NT2/D1 (cell line): ENCODE measurements at regions not wholly inside any gene's neighbourhood (a gene's known extent, or its start where the extent isn't known, plus 50 kb on each side); places are given as distances from the start of the nearest gene placed in this dataset.
"Not testable (repeated sequence)": the region's sequence is repeated elsewhere in the genome, so short reads cannot be mapped to it uniquely, and the experiment has no call there.

Experiments used
- DNase-seq: peaks from one replicate; pipeline ENCODE4 v3.0.0-alpha.2; 2011; ENCODE audit warnings: low read depth, low spot score
- H3K27me3 ChIP-seq: 2 replicates; pipeline ENCODE4 v1.6.0; 2011; ENCODE audit warnings: mild to moderate bottlenecking; ENCODE audit not compliant: insufficient read length, insufficient read depth
- H3K36me3 ChIP-seq: 2 replicates; pipeline ENCODE4 v1.6.1; 2011; ENCODE audit warnings: mild to moderate bottlenecking, low read length, mixed read lengths; ENCODE audit not compliant: insufficient read depth, insufficient read length
- H3K4me1 ChIP-seq: 2 replicates; pipeline ENCODE4 v1.5.1; 2011; ENCODE audit not compliant: insufficient read depth, insufficient read length
- H3K4me3 ChIP-seq: 2 replicates; pipeline ENCODE4 v1.5.1; 2011; ENCODE audit warnings: low read depth; ENCODE audit not compliant: insufficient read length
- H3K9ac ChIP-seq: 2 replicates; pipeline ENCODE4 v1.6.0; 2011; ENCODE audit warnings: low read depth; ENCODE audit not compliant: insufficient read length
- H3K9me3 ChIP-seq: 2 replicates; pipeline ENCODE4 v1.5.1; 2011; ENCODE audit warnings: mild to moderate bottlenecking, low read length; ENCODE audit not compliant: insufficient read depth
- SUZ12 ChIP-seq: IDR thresholded peaks from 2 replicates; pipeline ENCODE4 v1.6.1; 2011; ENCODE audit not compliant: insufficient read length, insufficient read depth; ENCODE audit errors: extremely low read depth
- YY1 ChIP-seq: IDR thresholded peaks from 2 replicates; pipeline ENCODE4 v1.6.1; 2011; ENCODE audit not compliant: insufficient read length, insufficient read depth
- ZNF274 ChIP-seq: IDR thresholded peaks from 2 replicates; pipeline ENCODE4 v1.6.1; 2011; ENCODE audit warnings: mild to moderate bottlenecking, low read depth, low read length

- Histone ChIP-seq H3K9me3 (0 out of 2 replicates have a peak, but pooled peaks cover 8% of the 10 kb centered on the region), H3K36me3 (no peaks in the 10 kb centered on the region), H3K4me3 (no peak overlapping the region), H3K9ac (no peak overlapping the region), H3K4me1 (peaks cover 5% of the 10 kb centered on the region), H3K27me3 (no peaks in the 10 kb centered on the region)
- TF ChIP-seq ZNF274 (no peak), YY1 (no peak), SUZ12 (no peak)
- DNase-seq, result no peak
These were observed 157.3 kb upstream of the S1PR3 start for GRCh38 chr9:88833946-88834345.

DNA sequence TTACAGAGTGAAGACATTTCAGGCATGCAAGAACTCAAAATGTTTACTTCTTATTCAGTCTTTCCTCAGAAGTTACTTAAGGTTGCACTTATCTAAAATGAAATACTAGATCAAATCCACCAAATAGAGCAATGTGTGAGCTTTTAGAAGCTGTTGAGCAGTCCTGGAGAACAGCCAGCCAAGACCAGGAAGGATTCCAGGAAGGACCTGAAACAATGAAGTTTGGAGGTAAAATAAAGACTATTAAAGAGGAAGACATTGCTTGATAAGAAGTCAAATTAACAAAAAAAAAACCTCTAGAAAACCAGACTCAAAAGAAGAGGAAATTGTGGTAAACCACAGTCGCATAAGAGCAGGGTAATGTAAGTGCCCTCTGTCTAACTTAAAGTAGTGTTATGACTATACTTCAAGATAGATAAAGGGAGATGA lies 156.2 kb upstream of the S1PR3 start:
- Histone ChIP-seq H3K9ac (no peak overlapping the region), H3K36me3 (no peaks in the 10 kb centered on the region), H3K27me3 (no peaks in the 10 kb centered on the region), H3K4me1 (no peaks in the 10 kb centered on the region), H3K4me3 (no peak overlapping the region), H3K9me3 (0 out of 2 replicates have a peak, but pooled peaks cover 8% of the 10 kb centered on the region)
- TF ChIP-seq YY1 (no peak), ZNF274 (no peak), SUZ12 (no peak)
- DNase-seq, result no peak

DNA sequence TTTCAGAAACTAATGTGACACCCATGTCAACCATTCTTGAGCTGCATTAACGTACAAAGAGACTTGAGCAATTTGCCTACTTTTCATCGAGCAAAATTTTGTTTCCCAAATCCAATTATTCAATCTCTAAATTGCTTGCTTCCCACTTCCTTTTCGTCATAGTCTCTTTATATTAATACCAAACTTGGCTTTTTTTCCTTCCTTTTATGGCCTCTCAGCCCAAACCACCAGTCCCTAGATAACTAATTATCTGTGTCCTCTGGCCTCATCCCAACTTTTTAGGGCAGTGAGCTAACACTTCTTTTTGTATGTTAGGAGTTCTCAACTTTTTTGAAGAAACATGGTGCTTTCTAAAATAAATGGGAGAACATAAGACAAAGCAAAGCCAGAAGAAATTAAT lies 155.5 kb upstream of the S1PR3 start:
- Histone ChIP-seq H3K9ac (no peak overlapping the region), H3K27me3 (no peaks in the 10 kb centered on the region), H3K36me3 (no peaks in the 10 kb centered on the region), H3K4me1 (no peaks in the 10 kb centered on the region), H3K4me3 (no peak overlapping the region), H3K9me3 (0 out of 2 replicates have a peak, but pooled peaks cover 8% of the 10 kb centered on the region)
- no peak for DNase-seq
- no peak for TF ChIP-seq ZNF274

GRCh38 chr9:88837731-88838130 lies 153.5 kb upstream of the S1PR3 start:
- H3K4me1 ChIP-seq, result no peaks in the 10 kb centered on the region
- H3K9ac ChIP-seq, result no peak overlapping the region
- 0 out of 2 replicates have a peak, but pooled peaks cover 7% of the 10 kb centered on the region for H3K9me3 ChIP-seq
- no peaks in the 10 kb centered on the region for H3K36me3 ChIP-seq
- no peaks in the 10 kb centered on the region for H3K27me3 ChIP-seq
- TF ChIP-seq ZNF274 (no peak), YY1 (no peak), SUZ12 (no peak)
- H3K4me3 ChIP-seq, result no peak overlapping the region
- DNase-seq, result no peak

DNA sequence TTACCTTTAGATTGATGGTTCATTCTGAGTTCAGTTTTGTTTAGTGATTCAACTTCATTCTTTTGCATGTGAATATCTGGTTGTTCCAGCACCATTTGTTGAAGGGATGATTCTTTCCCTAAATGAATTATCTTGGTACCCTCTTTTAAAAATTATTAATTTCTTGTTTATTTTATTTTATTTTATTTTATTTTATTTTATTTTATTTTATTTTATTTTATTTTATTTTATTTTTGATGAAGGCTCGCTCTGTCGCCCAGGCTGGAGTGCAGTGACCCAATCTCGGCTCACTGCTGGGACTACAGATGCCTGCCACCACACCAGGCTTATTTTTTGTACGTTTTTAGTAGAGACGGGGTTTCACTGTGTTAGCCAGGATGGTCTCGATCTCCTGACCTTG lies 141.4 kb upstream of the S1PR3 start:
- H3K4me3 ChIP-seq, H3K4me1 ChIP-seq, H3K9ac ChIP-seq, H3K36me3 ChIP-seq, H3K27me3 ChIP-seq, DNase-seq: not testable (repeated sequence)
- peaks cover 46% of the 10 kb centered on the region for H3K9me3 ChIP-seq

DNA sequence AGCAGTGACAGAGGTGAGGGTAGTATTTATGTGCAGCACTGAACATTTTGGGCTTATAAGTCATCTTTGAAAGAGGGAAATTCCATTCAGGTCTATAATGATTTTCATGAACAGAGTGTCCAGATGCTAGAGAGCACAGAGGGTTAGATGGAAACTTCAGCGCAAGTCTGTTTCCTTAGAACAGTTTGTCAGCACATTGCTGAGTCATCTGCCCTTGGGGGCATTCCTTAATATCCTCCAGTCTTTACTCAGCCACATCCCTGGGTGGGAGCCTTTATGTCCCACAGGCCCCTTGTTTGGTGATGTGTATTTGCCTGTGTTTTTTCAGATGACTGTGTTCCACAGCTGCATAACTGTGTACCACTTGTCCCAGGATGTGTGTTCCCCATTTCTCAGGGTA lies 138.5 kb upstream of the S1PR3 start:
- peak; percentile 32 for DNase-seq
- no peak overlapping the region for H3K4me3 ChIP-seq
- H3K4me1 ChIP-seq, result no peaks in the 10 kb centered on the region
- H3K27me3 ChIP-seq, result no peaks in the 10 kb centered on the region
- H3K36me3 ChIP-seq, result no peaks in the 10 kb centered on the region
- peaks cover 35% of the 10 kb centered on the region for H3K9me3 ChIP-seq
- TF ChIP-seq SUZ12, result no peak
- TF ChIP-seq YY1, result no peak
- no peak for TF ChIP-seq ZNF274
- H3K9ac ChIP-seq, result no peak overlapping the region

DNA sequence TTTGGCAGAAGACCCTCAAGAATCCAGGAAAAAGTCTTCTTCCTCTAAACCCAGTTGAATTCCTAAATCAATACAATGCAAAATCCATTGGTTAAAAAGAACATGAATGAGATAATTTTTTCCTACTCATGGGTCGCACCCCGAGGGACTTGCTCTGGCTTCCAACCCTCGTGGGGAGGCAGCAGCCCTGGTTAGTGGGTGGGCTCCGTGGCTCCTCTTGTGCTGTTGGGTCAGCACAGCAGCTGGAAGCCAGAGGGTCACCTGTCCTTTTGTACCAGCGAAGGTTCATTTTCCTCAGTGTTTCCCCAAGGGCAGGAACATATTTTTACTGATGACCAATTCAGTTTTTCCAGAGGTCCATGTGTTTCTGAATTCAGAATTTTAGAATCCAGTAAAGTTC lies 120.6 kb upstream of the S1PR3 start:
- no peaks in the 10 kb centered on the region for H3K4me1 ChIP-seq
- peaks cover under 1% of the 10 kb centered on the region; the same call in 1 of the 2 replicates for H3K9me3 ChIP-seq
- H3K36me3 ChIP-seq, result no peaks in the 10 kb centered on the region
- no peak overlapping the region for H3K9ac ChIP-seq
- no peak for TF ChIP-seq SUZ12
- TF ChIP-seq YY1, result no peak
- no peak for TF ChIP-seq ZNF274
- no peak for DNase-seq
- H3K27me3 ChIP-seq, result no peaks in the 10 kb centered on the region
- no peak overlapping the region for H3K4me3 ChIP-seq

DNA sequence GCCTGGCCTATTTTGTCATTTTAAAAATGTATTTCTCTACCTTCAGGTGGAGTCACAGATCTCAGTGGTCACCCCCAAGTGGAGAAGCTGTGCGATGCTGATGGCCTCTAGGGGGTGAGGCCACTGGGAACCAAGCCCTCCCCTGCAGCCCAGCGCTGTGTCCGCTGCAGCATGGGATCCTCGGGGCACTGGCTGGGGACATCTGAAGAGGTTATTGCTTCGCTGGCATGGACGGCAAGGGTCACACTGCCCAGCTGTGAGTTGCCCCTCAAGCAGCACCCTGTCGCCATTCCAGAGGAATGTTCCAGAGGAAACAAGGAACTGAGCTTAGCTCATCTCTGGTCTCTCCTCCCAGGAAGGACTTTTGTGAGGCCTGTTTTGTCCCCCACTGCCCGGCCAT lies 119.6 kb upstream of the S1PR3 start:
- DNase-seq, result no peak
- H3K9me3 ChIP-seq, result no peaks in the 10 kb centered on the region
- no peak overlapping the region for H3K9ac ChIP-seq
- TF ChIP-seq YY1 (no peak), SUZ12 (no peak), ZNF274 (no peak)
- H3K4me1 ChIP-seq, result no peaks in the 10 kb centered on the region
- H3K36me3 ChIP-seq, result no peaks in the 10 kb centered on the region
- H3K27me3 ChIP-seq, result no peaks in the 10 kb centered on the region
- H3K4me3 ChIP-seq, result no peak overlapping the region
